Stimulated activated naive CD4-positive, alpha-beta T cell treated with Interleukin-2 at 50 U/mL for 16 hours (primary cell): ENCODE measurements at regions not wholly inside any gene's neighbourhood (a gene's known extent, or its start where the extent isn't known, plus 50 kb on each side); places are given as distances from the start of the nearest gene placed in this dataset.
"Not testable (repeated sequence)": the region's sequence is repeated elsewhere in the genome, so short reads cannot be mapped to it uniquely, and the experiment has no call there.

Experiments used
- DNase-seq: peaks from one replicate; lab custom pipeline; 2025; lab: John Stamatoyannopoulos, UW

DNA sequence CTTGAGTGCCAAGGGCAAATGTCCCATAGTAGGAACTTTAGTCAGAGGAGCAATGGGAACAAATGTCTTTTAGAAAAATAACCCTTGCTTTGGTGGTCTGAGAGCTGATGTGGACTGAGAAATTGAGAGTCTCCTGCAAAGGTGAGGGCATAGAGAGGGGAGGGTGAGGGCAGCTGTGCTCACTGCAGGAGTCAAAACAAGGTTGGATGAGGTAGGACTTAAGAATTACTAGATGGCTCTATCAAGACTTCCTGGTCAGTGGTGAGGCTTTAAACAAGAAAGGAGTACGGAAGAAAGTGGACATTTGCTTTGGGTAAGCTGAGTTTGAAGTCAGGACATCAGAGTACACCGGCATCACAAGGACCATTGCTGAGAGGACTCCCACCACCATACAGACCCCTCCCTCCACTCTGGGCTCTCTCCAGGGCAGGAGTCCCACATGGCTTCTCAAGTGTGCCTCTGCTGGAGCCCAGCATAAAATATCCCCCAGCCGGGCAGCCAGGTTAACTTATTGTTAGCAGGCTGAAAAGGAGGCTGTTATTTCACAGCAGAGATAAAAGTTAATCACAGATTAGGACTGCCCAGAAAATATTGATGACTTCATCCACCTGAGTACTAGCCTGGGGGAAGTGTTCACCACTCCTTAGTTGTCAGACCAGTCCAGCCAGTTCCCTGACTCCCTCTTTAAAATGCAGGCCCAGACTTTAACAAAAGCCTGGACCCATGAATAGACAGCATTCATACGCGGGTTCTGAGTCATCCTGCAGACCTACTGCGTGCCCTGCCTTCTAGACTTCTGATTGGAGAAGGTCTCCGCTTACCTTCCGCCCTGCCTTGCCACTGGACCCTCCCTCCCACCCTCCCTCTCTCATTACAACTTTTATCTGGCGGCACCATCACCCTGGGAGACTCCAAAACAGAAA lies 167.2 kb downstream of the BCL2L11 start:
- DNase-seq, result not testable (repeated sequence)

DNA sequence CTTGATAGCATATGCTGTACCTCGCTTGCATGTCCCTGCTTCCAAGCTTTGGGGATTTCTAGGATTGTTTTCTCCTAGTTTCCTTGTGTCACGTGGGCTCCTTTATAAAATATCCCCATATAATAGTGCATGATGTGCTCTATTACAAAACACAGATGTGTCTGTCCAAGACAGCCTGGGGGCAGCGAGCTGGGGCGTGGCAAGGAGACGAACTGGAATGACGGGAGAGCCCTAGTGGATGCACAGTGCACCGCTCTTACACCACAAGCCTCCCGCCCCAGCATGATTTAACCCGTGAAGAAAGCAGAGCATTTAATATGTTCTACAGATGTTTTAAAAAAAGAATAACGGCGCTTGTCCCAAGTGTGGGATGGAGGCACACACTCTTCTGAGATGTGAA lies 169.7 kb downstream of the BCL2L11 start:
- DNase-seq, result not testable (repeated sequence)

DNA sequence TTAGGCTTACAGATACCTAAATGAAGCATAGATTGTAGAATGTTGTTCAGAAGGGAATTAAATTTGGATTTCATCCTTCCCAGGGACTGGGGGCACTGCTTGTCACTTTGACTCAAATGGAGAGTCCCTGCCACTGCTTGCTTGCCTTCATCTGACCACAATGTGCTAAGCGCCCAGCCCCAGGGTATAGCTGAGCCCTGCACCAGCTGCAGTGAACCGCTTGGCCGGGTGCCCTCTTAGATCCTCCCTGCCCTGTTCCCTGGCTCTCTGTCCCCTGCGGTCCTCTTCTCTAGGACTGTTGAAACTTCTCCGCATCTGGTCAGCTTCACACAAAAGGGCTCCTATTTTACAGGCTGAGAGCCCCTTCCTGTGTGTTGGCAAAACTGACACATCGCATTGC lies 170.9 kb downstream of the BCL2L11 start:
- DNase-seq, result not testable (repeated sequence)

DNA sequence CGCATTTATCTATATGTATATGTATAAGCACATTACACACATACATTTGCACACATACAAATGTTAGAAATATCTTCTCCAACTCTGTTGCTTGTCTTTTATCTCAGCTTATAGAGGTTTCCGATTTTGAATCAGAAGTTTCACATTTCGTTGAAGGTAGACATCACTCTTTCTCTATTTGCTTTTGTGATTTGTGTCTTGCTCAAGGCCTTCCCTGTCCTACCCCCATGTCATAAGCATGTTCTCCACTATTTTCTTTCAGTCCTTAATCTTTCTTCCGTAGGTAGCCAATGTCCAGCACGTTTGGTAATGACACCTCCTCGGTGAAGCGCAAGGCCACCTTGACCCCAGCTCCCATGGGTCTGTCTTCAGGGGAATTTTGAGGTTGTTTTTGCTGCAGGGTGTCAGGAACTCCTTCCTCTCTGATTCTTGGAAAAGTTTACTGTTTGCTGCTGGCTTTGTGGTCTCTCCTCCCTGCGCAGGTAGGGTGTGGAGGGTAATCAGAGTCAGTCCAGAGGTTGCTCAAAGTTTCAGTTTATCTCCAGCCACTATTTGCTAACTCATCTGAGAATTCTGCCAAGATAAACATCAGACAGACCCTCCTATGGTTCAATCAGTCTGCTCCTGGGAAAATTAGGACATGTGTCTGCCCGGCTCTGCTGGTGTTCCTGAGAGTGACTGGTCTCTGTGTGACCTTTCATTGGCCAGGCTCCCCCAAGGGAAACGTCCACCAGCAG lies 171.7 kb downstream of the BCL2L11 start:
- DNase-seq, result not testable (repeated sequence)

DNA sequence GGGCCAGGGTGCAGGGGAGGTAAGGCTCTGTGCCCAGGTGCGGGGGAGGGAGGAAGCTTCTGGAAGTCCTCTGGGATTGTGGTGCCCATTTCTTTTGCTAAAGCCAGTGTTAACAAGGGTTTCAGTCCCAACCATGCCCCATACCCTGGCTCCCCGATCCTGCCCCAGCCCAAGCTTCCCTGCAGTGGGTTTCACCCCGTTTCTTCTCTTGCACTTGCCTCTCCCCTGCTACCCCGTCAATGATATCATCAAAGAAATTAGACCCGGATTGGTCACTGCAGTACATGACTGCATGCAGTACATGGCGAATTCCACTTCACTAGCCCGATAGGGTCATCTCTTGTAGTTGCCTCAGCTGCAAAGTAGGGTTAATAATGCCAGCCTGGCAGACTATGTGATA lies 174.0 kb downstream of the BCL2L11 start:
- DNase-seq, result not testable (repeated sequence)

DNA sequence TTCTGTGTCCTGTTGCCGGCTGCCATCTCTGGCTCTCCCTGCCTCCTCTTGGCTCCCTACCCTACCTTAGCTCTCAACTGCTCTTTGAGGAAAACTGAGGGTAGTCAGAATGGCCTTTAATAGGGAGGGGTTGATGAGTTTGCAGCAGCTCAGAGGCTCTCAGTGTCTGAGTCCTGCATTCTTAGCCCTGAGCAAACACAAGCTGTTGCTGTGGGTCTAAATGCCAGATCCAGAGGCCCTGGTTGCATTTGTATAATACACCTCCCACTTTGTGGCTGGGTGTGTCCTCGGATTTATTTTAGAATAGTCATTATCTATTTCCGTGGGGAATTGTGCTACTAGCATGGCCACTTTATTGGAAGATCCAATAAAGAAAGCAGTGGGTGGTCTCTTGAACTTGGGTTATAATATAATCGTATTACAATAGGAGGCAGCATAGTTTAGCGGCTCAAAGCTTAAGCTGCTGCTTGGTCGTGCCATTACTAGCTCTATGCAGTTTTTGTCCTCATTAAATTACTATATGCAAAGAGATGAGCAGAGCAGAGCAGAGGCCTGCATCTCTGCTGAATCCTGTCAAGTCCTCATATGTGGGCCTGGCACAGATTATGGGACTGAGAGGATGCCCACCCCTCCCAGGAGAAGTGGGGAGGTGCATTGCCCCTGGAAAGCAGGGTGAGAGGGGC lies 175.5 kb downstream of the BCL2L11 start:
- not testable (repeated sequence) for DNase-seq

DNA sequence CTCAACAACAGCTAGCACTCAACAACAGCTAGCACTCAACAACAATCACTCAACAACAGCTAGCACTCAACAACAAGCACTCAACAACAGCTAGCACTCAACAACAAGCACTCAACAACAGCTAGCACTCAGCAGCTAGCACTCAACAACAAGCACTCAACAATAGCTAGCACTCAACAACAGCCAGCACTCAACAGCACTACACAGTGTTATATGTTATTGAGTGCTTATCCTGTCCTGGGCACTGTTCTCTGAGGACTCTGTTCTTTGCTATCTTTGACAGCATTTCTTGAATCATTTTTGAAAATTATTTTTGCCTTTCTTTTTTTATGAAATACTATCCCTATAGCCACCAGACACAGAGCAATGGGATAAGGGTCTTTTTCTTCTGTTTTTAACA lies 176.4 kb downstream of the BCL2L11 start:
- not testable (repeated sequence) for DNase-seq

DNA sequence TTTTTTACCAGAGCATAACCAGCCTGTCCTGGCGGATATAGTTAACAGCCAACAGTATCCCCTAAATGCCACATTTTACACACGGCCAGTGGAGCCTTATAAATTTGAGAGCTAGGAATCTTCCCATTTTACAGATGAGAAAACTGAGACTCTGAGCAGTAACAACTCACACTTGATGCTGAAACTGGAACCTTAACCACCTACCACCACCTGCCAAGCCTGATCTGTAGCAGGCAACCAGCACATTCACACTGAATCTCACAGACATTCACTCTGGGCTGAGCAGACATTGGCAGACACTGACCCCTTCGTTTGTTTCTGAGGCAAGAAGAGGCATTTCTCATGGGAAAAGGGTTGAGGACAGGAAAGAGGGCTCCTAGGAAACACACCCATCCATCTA lies 178.2 kb downstream of the BCL2L11 start:
- not testable (repeated sequence) for DNase-seq

DNA sequence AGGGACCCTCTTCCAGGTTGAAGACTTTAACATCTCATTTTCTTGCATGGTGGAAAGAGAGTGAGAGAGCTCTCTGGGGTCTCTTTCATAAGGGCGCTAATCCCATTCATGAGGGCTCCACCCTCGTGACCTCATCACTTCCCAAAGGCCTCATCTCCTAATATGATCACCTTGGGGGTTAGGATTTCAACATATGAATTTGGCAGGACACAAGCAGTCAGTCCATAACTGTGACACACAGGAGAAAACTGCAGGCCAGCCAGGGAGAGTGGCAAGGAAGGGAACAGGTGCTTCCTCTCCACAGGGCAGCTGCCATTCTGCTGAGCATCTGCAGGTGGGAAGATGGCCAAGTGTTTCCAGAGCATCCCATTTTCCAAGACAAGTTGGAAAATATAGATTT lies 178.9 kb downstream of the BCL2L11 start:
- not testable (repeated sequence) for DNase-seq

DNA sequence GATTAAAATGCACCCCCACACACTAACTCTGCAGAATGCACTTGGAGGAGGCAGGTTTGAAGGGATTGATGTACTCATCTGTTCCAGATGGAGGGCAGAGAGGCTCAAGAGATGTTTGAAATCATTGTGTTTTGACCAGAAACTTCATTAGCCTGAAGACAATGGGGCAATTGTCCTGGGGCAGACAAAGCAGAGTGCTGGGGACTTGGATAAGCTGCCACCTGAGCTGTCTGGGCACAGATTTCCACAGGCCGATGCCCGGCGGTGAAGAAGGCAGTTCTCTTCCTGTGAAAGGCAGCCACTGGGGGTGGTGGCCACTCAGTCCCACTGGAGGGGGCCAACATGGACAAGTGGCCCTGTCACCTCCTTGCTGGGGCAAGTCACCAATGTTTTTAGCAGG lies 181.0 kb downstream of the BCL2L11 start:
- not testable (repeated sequence) for DNase-seq

DNA sequence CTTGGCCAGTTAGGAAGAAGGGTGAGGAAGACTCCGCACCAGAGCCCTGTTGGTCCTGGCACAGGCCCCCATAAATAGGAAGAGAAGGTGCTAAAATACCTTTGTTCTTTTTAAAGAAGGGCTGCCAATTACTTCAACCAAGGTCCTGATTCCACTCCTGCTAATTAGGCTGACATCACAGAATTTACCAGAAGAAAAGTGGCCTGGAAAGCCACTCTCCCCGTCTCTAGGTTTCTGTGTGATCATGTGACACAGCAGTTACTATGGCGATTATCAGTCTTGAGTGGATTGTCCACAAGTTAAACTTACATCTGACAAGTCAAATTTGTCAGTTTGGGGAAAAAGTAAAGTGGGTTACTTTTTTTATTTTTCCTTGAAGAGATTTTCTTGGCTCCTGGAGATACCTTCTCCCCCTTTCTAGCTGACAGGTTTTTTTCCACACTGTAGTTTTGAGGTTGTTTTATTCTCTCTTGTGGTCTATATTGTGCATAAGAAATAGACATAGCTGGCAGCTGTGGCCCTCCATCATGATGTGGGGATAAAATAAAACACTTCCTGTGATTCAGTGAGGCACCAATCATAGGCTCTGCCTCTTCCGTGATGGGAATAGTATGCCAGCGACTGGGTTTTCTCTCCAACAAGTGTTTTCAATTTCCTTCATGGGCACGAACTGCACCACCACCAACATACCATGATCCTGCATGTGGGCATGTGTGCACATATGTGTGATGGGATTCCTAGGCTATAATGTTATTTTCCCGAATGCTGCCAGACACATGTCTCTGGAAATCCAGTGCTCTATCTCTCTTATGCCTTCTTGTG lies 181.9 kb downstream of the BCL2L11 start:
- DNase-seq, result not testable (repeated sequence)

DNA sequence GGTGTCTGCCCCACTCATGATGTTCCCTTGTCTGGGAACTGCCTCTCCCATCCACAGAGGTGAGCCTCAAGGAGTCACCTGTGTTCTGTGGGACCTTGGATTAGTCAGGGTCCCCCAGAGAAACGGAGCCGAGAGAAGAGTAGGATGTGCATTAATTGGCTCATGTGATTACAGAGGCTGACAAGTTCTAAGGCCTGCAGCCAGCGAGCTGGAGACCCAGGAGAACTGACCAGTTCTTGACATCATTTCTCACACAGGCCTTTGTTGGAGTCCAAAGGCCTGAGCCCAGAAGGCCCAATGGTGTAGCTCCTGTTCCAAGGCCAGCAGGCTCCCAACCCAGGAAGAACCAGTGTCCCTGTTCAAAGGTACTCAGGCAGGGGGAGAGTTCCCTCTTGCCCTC lies 186.6 kb downstream of the BCL2L11 start:
- DNase-seq, result not testable (repeated sequence)

DNA sequence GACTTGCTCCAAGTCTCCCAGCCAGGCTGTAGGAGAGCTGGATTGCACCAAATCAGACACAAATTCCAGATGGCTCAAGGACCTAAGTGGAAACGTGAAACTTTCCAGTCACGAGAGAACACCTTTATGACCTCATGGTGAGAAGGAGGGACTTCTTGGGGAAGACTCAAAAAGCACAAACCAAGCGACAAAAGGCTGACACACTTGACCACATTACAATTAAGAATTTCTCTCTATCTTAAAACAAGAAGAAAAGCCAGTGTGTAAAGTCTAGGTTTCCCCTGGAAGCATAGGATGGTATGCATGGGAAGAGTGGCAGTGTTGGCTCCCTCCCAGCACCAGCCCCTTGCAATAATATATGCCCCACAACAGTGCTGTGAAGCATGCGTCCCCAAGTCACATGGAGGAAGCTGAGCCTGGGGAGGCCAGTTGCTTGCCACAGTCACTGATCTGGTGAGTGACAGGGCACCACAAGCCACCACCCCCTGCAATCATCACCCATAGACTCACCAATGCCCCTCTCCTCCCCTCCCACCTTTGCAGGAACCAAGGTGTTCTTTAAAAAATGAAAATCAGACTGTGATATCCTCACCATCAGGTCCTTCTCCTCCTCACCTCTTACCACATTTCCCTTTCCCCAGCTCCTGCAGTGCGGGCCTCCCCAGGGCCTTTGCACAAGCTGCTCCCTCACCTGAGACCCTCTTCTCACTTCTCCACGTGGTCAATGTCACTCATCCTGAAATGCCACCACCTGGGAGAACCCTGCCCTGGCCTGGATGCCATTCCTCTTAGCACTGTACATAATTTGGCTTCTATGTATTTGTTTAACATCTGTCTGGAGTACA lies 188.7 kb downstream of the BCL2L11 start:
- not testable (repeated sequence) for DNase-seq

DNA sequence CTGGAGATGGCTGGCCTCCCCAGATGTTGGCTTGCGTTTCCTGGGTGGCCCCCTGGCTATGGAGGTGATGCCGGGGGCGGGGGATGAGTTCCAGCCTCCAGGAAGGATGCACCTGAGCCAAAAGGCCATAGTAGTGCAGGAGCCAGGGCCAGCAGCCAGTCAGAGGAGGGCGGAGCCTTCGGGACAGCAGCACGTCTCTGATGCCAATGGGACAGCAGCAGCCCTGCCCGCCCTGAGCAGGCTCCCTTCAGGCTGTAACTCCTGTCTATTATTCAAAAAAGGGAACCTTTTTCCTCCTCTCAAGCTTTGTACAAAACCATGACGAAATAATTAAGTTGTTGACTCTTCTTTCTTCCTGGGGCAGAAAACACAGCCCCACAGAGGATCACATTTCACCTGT lies 189.7 kb downstream of the BCL2L11 start:
- DNase-seq, result not testable (repeated sequence)

DNA sequence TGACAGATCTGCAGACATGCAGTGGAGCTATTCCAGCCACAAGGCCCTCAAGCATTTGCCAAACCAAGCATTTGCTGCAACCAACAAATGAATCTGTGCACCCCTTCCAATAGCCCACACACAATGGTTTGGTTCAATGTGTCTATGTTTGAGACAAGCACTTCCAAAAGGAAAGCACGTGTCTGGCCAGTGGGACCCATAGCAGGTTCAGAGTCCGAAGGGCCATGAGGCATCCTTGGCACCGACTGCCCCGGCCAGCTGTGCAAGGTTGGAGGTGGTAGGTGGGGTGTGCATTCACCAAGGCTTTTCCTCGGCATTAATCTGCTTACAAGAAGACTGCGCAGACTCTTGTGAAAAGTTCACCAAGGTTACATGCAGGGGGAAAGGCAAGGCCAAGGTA lies 190.9 kb downstream of the BCL2L11 start:
- DNase-seq, result not testable (repeated sequence)

DNA sequence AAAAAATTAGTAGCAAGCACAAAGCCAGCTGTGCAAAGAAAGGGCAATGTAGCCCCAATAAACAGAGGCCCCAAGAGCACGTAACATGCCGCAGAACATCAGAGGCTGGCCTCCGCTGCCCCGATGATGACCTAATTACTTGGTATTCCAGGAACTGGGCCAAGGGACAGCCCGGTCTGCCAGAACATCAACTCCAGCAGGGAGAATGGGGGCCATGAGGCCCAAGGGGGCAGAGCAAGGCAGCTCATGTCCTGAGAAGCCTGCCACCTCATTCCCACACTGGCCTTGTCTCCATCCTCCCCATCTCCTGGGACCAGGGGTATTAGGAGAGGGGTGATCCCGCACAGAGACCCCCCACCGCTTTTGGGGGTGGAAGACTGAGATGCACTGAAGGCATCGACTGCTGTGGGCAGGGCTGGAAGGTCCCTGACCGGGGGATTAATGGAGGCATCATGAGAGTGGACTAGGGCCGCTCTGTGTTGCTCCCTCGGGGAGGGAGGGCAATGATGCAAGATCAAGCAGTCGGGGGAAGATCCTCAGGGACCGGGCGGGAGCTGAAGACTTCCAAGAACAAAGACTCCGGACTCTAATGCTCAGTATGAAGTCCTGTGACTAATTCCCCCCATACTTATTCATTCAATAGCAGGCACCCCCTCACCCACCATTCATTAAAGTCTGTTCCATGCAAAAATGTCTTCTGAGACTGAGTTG lies 192.3 kb downstream of the BCL2L11 start:
- DNase-seq, result not testable (repeated sequence)

DNA sequence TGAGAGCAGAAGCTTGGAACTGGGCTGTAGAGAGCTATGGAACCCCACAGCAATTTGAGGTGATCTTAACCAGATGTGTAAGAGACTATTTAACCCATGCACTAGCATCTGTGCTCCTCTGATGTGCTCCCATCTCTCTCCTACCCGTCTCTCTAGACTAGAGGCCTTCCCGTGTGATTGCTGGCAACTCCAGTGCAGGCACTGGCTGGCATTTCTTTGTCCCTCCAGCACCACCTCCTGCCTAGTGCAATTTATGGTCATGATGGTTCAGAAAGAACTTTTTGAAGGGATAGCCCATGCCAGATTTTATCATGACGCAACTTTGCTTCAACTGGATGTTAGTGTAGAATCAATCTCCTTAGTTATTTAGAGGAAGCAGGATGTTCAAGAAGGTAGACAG lies 193.0 kb downstream of the BCL2L11 start:
- not testable (repeated sequence) for DNase-seq

DNA sequence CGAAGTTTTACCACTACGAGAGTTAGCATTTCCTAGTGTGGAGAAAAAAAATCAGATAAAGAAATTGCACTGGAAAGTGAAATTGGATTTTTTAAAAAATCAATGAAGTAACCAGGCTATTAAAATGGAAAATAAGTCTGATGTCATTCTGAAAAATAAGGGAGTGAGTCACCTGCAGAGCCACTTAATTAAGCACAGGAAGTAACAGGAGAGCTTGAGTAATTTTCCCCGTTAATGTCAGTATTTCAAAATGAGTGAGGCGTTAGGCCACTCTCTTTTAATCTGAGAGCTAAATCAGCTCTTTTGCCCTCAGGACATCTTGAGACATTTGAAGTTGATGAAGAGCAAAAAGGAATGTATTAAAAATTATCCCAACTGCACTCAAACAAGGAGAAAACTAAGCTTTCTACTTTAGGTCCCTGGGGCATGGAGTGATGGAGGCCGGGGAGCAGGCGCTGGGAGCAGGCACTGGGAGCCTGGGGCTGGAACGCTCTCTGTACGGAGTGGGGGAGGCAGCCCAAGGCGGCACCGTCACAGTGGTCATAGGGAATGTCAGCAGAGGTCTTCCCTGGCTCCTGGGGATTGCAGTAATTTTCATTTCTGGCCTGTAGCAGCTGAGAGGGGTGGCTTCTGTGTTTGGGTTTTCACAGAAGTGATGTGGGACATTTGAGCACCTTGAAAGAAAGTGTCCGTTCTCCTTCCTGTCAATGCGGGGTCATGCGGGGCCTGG lies 194.6 kb downstream of the BCL2L11 start:
- not testable (repeated sequence) for DNase-seq

DNA sequence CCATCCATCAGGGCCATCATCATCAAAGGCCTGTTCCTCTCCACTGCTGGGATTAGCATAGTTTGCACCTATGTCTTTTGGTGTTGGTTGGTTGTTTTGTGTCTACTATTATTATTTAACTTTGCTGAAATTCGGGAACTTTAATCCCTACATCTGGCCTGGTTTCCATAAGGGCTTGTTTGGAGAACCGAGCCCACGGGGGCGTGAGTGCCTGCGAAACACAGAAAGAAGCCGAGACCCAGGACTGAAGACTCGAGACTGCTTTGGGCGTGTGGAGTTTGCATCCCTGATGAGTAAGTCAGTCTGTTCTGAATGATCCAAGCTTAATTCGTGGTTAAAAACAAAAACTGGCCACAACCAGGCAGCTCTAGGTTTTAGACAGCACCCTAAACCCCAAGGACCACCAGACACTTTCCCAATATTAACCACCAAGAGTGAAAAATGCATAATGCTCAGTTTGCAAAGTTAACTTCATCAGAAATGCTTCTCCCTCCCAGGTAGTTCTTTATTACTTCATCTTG lies 195.6 kb downstream of the BCL2L11 start:
- DNase-seq, result not testable (repeated sequence)
